ENCODE measurements at regions not wholly inside any gene's neighbourhood (a gene's known extent, or its start where the extent isn't known, plus 50 kb on each side); places are given as distances from the start of the nearest gene placed in this dataset.
"Not testable (repeated sequence)": the region's sequence is repeated elsewhere in the genome, so short reads cannot be mapped to it uniquely, and the experiment has no call there.

- TF ChIP-seq EZH2 (IDR thresholded peaks at IDR 0.05; ENCODE audit: low read length); CTCF (optimal IDR thresholded peaks at IDR 0.05 in 1 of 3, IDR thresholded peaks at IDR 0.05 in 1 of 3, conservative IDR thresholded peaks at IDR 0.05 in 1 of 3; ENCODE audit: extremely low read depth in 1 of 3, insufficient read depth in 2 of 3, low read length in 3 of 3): not testable (repeated sequence)
Observed at GRCh38 chr18:22068784-22069183, 100.6 kb upstream of the GATA6 start.

Measured in keratinocyte (primary cell).